SU-DHL-6 (cell line): ENCODE measurements at regions not wholly inside any gene's neighbourhood (a gene's known extent, or its start where the extent isn't known, plus 50 kb on each side); places are given as distances from the start of the nearest gene placed in this dataset.

Experiments
- CTCF ChIP-seq: fragments of 200-600 bp; sonication (generic); IDR thresholded peaks from one replicate; pipeline ENCODE4 v1.5.1; 2017; ENCODE audit warnings: antibody characterized with exemption, mild to moderate bottlenecking, low read length, moderate library complexity; ENCODE audit not compliant: insufficient read depth, poor library complexity, severe bottlenecking
- EZH2phosphoT487 ChIP-seq: fragments of 200-600 bp; sonication (generic), shearing (Covaris generic); conservative IDR thresholded peaks from 2 replicates; pipeline ENCODE4 v1.6.1; 2018; ENCODE audit warnings: mild to moderate bottlenecking, antibody characterized with exemption, low read length, moderate library complexity, mixed read lengths

DNA sequence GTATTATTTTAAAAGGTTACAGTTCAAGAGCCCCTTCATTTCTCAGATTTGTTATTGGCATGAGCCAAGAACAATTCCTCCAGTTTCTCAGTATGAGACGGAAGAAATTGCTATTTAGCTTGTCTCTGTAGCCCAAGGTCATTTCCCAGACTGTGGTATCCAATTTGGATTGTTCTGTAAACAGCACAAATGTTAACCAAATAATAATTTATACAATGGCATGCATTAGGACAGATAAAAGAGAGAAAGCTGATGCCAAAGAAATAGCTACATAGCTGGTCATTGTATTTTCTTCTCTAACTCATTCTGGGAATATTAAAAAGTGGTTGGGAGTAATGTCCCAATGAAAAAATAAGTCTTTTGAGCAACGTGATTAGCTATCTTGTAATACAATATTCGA is 134.6 kb upstream of the NPY2R start:
- no peak for TF ChIP-seq EZH2phosphoT487
- TF ChIP-seq CTCF = no peak
